HG02852 (cell line): ENCODE measurements at regions not wholly inside any gene's neighbourhood (a gene's known extent, or its start where the extent isn't known, plus 50 kb on each side); places are given as distances from the start of the nearest gene placed in this dataset.

Experiments used
- ATAC-seq: cut with Tn5 transposase; IDR thresholded peaks from one replicate; pipeline ENCODE4 v1.9.1; 2021; ENCODE audit warnings: mild to moderate bottlenecking, moderate library complexity; ENCODE audit not compliant: unreplicated experiment

DNA sequence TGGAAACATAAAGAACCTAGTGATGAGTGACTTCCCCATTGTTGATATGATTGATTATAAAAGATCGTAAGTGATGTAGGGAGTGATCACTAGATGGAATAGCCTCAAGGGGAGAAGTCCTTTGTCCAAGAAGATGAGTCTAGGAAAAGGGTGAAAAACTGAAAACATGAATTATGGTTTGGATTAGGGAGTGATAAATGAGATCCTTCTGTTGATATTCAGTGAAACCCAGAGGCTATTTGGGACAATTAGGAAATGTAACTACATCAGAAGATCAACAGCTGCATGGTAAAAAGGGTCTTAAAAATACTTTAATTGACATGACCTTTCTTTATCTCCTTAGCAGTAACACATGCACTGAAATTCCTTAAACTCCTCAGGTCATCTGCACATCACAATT lies 124.0 kb upstream of the UNC5C start:
- no peak for ATAC-seq

DNA sequence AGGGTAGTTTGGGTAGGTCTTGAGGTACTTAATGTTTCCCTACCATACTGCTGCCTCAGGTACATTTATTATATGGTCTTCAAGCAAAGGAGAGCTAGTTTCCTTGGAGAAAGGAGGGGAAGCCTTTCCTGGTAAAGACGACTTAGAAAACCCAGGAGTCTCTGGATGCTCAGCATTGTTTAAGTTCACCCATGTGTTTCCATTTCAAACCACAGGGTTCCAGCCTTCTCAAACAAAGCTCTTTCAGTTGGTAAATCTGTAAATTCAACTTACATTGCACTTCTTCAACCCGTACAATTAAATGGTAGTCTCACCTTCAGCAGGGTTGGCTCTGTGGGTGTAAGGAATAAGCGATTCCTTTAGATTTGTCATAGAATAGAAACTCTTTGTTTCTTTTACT lies 111.9 kb upstream of the UNC5C start:
- ATAC-seq: no peak

DNA sequence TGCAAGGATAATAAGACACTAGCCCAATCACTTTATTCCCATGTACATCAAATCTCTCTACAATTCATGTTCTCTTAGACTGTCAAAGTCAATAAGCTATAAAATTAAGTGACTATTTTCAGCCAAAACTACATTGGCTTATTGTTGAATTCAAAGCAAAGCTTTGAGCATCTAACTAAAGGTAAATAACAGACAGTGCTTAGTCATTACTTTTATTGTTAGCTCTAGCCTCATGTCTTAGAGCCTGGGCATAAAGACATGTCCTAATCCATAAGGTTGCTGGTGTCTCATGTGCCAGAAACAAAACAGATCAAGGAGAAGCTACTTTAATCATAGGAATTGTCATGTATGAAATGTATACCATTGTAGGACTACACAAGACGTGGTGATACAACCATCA lies 103.1 kb upstream of the UNC5C start:
- ATAC-seq: no peak

DNA sequence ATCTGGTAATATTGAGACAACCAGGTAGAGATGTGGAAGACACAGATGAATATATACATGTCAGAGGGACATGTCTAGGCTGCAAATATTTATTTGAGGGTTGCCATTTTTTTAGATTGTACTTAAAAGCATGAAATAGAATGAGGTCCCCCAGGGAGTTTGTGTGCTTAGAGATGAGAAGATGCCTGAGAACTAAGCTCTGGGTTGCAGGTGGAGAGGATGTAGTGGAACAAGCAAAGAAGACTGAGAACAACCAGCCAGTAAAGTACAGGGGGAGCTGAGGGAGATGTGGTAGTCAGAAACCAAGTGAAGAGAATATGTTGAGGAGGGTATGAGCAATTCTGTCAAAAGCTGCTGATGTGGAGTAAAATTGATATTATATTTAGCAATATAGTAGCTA lies 95.6 kb upstream of the UNC5C start:
- no peak for ATAC-seq

DNA sequence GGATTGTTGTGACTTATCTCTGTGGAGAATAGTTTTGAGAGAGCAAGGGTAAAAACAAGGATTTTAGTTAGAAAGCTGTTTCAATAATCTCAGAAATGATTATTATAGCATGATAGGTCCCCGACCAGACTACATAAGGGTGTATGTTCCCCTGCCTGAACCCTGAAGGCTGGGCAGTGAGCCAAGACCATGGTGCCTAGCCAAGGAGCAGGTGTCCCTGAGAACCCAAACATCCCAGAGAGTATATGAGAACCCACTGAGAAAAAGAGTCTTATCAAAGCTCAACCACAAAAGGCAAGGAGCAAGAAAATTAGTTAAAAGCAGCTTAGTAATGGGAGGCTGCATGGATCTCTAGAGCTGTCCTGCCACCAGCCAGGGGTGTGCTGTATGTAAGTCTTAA lies 94.9 kb upstream of the UNC5C start:
- ATAC-seq: no peak

DNA sequence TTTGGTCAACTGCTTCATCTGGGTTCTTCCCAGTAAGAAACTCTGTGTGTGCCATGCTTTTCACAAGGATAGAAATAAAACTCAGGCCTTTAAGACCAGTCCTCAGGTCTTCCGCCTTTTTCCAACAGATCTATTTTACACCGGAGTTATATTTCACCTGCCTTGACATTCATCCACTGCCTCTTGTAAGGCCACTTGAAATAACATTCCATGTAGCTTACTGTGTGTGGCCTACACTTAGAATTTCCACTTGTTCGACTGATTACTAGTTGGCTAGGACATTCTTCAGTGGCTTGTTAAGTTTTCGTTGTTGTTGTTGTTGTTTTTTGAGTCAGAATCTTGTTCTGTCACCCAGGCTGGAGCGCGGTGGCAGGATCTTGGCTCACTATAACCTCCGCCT lies 92.8 kb upstream of the UNC5C start:
- no peak for ATAC-seq

DNA sequence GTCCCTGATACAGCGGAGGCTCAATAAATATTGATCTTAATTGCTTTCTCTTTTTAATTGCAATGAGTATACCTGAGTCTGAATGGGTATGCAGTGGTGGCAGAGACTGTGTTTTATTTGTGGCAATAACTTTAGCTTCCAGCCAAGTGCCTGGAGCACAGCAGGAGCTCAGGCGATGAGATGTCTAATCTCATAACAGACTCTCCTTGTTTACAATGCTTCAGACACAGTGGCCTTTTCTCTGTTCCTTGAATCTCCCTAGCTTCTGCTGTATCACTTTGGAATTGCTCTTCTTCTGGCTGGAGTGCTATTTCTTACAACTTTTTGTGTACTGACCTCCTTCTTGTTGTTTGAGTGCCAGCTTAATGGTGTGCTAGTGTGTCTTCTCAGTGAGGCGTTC lies 91.5 kb upstream of the UNC5C start:
- no peak for ATAC-seq

DNA sequence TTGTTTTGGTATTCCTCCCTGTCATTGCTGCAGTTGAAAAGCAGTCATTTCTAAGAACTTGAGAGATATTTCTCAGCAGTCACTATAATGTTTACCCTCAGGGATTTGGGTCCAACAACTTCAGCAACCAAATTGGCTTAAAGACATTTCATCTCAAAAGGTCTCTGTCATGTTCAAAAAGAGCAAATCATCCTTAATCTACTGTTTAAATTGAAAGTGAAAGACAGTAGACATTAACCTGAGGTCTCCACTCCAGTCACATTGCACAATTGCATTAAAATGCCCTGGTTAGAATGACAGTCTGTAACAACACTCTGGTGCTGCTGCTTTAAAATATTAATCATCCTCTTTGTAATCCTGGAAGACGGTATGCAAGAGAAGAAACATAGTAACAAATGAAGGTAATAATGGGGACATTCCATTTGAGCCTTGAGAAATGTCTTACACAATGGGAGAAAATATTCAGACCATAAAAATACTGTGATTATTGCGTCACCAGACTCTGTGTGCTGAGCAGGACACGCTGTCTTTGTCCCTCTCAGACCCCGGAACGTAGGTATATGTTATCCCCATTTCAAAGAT lies 90.2 kb upstream of the UNC5C start:
- ATAC-seq: no peak

DNA sequence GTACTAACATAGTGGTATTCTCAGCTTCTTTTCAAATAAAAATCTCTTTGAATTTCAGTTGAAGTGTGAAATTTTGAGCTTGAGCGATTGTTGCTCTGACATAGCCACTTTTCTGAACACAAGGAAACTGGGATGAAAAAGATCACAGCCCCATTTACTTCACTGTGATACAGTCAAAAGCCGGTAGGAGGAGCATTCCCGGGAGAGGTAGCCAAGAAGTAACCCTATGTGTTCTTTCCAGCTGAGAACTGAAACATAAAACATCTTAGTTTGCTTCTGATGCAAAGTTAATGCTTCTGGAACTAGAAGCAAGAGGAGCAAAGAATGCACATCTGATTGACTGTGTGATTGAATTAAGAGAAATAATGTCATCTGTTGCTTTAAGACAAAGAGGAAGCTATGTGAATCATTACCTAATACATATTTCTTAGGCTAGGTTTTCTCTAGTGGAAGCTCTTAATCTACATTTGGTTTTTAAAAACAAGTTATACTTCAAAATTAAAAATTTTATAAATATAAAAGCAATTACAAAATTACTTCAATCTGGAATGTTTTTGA lies 88.3 kb upstream of the UNC5C start:
- ATAC-seq: no peak

DNA sequence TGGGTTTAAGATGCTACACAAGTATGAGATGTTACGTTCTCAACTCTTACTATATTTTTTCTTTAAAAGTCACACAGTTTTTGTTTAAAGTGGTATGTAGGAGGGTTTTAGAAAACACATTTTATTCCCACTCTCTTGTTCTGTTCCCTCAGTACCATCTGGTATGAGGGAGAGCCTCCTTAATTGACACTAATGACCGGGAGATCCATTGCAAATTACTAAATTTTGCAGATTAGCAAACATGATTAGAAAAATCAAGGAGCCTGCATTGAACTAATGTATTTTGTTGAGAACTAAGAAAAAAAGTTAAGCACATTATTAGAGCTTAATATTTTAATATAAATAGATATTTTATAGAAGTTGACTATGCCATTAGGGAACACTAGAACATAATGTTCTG lies 87.3 kb upstream of the UNC5C start:
- no peak for ATAC-seq

DNA sequence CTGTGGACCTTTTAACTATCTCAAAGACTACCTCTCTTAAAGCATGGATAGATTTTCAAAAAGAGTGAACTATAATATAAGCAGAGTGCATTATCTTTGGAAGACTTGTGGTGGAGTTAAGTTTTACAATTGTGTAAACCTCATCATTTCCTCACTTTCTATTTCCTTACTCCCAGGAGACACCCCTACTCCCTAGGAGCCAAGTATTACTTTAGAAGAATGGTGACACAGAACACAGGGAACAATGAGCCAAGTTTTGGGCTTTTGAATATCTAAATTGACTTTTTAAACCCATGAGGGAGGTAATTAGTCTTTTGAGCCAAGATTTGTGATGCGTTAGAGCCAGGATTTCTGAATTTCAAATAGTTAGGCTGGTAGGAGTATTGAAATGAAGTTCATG lies 78.9 kb upstream of the UNC5C start:
- ATAC-seq: no peak

DNA sequence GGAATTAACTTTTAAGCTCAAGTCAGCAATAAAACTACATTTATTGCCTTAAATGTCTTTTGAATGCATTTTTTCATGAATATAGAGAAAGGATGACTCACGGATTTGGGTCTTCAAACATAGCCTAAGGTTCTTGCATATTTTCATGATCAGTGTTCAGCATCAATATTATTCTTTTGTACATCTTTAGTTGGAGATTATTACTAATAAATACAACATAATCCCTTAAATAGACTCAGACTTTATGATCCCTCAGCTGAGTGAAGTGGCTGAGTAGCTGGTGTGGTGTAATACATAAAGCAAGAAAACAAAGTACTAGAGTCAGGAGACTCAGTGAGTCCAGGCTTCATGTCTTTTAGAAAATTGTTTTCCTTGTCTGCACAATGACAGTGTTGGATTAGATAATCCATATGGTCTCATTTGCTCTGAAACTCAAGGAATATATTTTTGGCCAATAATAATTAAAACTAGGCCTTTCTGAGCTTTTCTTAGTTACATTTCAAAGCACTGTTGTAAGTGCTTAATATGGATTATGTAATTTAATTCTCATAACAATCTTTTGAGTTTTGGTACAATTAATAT lies 78.3 kb upstream of the UNC5C start:
- ATAC-seq: no peak

DNA sequence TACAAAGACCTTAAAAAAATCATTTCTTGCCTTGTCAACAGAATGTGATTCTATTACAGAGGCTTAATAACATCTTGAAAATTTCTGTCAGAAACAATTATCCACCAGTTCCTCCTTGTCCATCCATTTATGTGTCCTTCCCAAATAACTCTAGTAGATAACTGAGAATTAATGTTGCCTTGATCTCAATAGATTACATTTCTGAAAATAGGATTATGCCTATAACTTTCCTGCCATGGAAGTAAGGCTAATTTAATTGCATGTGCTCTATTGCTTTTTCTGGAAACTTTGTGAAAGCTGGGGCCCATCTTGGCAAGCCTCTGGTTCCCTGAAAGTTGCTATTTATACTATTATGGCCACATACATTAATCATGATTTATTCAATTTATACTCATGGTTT lies 76.2 kb upstream of the UNC5C start:
- no peak for ATAC-seq

DNA sequence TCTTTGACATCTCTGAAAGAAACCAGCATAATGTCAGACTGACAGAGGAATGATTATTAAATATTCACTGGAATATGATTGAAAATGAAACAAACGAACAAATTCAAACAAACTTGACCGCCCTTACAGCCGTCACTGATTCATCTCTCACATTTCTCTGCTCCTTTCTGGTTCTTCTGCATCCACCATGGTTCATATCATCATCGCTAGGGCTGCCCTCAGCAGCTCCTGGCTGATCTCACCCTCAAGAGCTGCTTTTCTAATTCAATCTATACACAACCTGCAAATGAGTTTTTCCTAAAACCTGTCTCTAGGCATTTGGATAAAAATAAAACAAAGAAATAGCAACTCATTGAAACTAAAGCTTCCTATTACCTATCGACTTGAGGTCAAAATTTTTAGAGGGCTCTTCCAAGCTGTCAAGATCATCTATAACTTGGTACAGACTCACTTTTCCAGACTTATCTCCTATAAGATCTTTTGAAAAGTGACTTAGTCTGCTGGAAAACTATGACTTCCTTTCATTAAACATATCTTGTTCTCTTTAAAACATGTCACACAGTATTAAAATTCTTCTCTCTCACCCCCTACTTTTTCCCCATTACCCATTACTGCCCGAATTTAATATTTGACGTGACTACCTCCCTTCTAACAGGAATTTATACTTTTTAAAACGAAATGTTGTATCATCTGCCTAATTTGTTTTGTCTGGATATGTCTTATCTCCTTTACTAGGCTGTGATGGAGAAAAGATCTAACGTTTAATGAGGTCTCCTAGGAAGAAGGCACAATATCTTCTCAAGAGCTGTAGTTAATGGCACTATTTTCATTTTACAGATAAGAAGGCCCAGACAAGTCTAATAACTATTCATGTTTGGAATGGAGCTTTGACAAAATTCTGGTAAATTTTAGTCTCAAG lies 71.0 kb upstream of the UNC5C start:
- no peak for ATAC-seq

DNA sequence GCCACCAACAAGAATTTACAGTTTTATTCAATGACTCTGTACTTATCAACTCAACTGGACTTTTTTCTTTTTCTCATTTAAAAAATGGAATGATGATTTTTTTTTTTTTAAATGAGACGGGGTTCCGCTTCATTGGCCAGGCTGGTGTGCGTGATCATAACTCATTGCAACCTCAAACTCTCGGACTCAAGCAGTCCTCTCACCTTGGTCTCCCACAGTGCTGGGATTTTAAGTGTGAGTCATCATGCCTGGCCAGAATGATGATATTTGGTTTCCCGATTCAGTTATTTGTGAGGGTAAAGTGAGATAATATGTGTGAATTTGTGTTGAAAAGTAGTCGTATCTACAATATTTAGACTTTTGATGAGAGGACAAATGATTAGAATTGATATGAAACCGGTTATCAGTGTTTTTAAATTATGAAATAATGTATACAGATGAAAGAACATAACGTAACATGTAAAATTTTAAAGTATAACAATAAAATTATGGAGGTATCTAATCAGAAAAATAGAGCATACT lies 66.0 kb upstream of the UNC5C start:
- no peak for ATAC-seq

DNA sequence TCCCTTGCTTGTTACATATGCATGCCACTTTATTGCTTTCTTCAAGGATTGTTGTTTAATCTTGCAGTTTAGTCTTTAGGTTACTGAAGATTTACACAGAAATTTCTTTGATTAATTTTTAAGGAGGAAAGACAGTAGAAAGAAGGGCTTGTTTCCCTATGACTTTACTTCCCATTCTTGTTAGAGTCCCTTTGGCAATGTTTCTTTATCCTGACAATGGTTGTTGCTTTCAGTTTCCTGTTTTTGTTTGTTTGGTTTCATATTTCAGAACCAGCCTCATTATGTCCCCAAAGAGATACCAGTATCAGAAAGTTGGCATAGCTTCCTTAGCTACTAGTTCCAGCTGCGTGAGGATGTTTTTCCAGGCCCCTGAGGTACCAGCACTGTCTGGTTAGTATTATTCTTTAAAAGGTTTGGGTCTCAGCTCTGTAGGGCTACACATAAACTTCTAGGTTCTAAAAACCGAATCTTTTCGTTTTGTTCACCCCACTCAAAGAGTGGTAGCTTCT lies 61.3 kb upstream of the UNC5C start:
- ATAC-seq: no peak

DNA sequence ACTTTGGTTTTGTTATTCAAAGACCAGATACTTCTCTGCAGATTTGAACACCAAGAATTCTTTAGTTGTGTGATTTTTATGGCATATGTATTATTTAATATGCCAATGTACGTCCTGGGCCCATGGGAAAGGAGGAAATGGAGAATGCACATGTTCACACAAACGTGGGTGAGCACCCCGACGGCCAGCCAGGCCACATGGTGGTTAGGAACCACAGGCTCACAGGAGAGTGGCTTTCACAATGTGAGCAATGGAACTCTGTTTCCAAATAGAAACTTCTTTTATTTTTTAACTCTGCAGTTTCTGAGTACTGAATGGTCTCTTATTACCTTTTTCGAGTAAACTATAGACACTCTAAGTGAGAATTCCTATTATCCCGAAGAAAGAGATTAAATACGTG lies 58.0 kb upstream of the UNC5C start:
- ATAC-seq: no peak

DNA sequence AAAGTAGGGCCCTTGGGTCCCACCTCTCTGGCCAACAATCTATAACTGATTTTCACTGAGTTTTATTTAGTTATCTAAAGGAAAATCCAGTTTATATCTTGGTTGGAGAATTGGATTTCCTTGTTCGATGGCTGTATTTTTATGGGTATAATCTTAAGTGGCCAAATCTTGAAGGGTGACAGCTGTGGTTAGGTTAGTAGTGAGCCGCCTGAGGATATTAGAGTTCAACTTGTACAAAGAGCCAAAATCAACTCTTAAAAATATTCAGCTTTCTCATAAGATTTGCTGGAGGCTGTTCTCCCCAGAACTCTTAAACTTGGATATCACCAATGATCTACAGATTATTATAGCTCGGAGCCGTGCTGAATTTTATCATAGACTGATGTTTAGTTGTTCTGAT lies 54.6 kb upstream of the UNC5C start:
- no peak for ATAC-seq

DNA sequence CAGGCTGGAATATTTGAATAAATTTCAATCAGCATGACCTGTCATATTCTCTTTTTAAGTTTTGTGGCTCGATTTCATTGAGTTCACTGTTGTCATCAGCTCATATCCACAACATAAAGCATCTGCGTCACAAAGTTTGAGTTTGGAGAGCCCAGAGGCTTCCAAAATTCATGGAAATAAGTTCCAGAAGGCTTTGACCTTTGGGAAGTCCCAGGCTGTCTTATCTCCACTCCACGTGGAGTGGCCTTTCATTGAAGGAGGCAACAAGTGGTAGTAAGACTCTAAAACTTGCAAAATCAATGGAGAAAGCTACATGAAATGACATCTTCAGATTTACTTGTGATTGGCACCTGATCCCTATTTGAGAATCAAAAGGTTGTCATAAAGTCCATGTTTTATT lies 54.1 kb upstream of the UNC5C start:
- no peak for ATAC-seq

DNA sequence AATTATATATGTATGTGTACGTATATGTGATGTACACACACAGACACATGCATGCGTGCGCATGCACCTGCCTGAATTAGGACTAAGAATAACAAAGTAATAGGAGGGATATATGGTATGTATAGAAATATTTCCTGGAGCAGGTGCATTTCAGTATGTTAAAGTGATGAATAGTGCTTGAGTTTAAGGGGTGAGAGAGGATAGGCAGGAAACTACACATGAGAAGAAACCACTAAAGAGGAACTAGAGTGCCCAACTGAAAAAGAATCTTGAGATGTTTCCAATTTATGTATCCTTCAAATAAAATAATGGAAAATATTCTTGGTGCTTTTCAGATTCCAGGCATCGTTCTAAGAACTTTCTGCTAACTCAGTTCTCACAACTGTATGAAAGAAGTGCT lies 52.6 kb upstream of the UNC5C start:
- no peak for ATAC-seq

DNA sequence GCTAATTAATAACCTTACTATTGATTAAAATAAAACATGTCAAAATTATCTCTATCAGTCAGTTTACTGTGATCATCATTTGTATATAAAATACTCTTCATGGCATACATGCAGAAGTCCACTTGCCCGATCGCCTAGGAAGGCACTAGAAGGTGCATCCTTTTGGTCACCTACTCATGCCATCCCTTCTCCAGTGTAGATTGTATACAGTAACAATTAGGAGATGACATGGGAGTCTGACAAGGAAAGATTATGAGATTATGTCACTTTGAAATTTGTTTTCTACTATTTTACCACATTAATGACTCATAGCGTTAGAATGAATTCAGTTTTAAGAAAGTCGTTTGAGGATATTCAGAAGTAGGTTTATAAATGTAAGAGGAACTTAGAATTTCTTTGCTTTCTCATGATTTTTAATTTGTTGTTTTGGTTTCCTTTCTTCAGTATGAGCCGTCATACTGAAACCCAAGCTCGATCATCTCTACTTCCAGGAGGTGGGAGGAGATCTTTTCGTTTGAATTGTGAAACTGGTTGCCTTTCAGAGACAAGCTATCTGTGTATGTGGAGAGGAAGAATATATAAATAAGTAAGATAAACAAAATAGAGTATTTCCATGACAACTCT lies 51.1 kb upstream of the UNC5C start:
- ATAC-seq: peak; percentile 97
